Esophagus muscularis mucosa (tissue), 3 donors: ENCODE measurements at regions not wholly inside any gene's neighbourhood (a gene's known extent, or its start where the extent isn't known, plus 50 kb on each side); places are given as distances from the start of the nearest gene placed in this dataset.

Experiments
- POLR2A ChIP-seq: fragments of 450-650 bp; IDR thresholded peaks from one replicate; pipeline ENCODE4 v1.6.1; 2017; ENCODE audit warnings: antibody characterized with exemption, moderate library complexity, mild to moderate bottlenecking, low read depth
- POLR2AphosphoS5 ChIP-seq, 2 donors: sonication (generic); formaldehyde crosslinking; IDR thresholded peaks; one replicate each; pipeline ENCODE4 v1.6.1; 2017; ENCODE audit warnings: antibody characterized with exemption in 2 of 2
- TF ChIP-seq, protein P1 (sequence below), 3 experiments: fragments of 200-600 bp in 2 of 3; fragments of 450-650 bp in 1 of 3; sonication (generic) in 2 of 3; IDR thresholded peaks; one replicate each; pipeline ENCODE4 v1.5.1; 2017 to 2019; ENCODE audit warnings: antibody characterized with exemption in 3 of 3, mild to moderate bottlenecking in 2 of 3, moderate library complexity in 1 of 3

- TF ChIP-seq, protein P1, sequence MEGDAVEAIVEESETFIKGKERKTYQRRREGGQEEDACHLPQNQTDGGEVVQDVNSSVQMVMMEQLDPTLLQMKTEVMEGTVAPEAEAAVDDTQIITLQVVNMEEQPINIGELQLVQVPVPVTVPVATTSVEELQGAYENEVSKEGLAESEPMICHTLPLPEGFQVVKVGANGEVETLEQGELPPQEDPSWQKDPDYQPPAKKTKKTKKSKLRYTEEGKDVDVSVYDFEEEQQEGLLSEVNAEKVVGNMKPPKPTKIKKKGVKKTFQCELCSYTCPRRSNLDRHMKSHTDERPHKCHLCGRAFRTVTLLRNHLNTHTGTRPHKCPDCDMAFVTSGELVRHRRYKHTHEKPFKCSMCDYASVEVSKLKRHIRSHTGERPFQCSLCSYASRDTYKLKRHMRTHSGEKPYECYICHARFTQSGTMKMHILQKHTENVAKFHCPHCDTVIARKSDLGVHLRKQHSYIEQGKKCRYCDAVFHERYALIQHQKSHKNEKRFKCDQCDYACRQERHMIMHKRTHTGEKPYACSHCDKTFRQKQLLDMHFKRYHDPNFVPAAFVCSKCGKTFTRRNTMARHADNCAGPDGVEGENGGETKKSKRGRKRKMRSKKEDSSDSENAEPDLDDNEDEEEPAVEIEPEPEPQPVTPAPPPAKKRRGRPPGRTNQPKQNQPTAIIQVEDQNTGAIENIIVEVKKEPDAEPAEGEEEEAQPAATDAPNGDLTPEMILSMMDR (IDR thresholded peaks at IDR 0.05) = no peak
- TF ChIP-seq POLR2A (no peak), POLR2AphosphoS5 (IDR thresholded peaks at IDR 0.05) (no peak)
Observed at GRCh38 chr10:4212111-4212630, 427.2 kb upstream of the KLF6 start.
